ENCODE measurements at regions not wholly inside any gene's neighbourhood (a gene's known extent, or its start where the extent isn't known, plus 50 kb on each side); places are given as distances from the start of the nearest gene placed in this dataset.

GRCh38 chr12:68508576-68508975, 102.1 kb upstream of the RAP1B start:
- Histone ChIP-seq H3K36me3 (ENCODE audit: control insufficient read depth in 5 of 5, insufficient read depth in 5 of 5, low read length in 5 of 5) (no peaks in the 10 kb centered on the region), H3K9ac (ENCODE audit: low read length in 5 of 5) (no peak overlapping the region), H3K9me3 (ENCODE audit: control insufficient read depth in 5 of 5, low read length in 5 of 5) (no peaks in the 10 kb centered on the region), H3K27ac (ENCODE audit: low read depth, low read length) (no peak overlapping the region), H3K27me3 (ENCODE audit: control insufficient read depth in 5 of 5, insufficient read depth in 4 of 5, low read length in 5 of 5) (no peaks in the 10 kb centered on the region), H3K4me3 (ENCODE audit: low read depth in 1 of 5, low read length in 5 of 5) (no peak overlapping the region), H3K4me1 (ENCODE audit: control insufficient read depth in 5 of 5, insufficient read depth in 5 of 5, low read length in 5 of 5) (no peaks in the 10 kb centered on the region)

GRCh38 chr12:68509242-68509641, 101.5 kb upstream of the RAP1B start:
- Histone ChIP-seq H3K4me3 (ENCODE audit: low read depth in 1 of 5, low read length in 5 of 5) (no peak overlapping the region), H3K27ac (ENCODE audit: low read depth, low read length) (no peak overlapping the region), H3K9me3 (ENCODE audit: control insufficient read depth in 5 of 5, low read length in 5 of 5) (no peaks in the 10 kb centered on the region), H3K36me3 (ENCODE audit: control insufficient read depth in 5 of 5, insufficient read depth in 5 of 5, low read length in 5 of 5) (no peaks in the 10 kb centered on the region), H3K27me3 (ENCODE audit: control insufficient read depth in 5 of 5, insufficient read depth in 4 of 5, low read length in 5 of 5) (no peaks in the 10 kb centered on the region), H3K9ac (ENCODE audit: low read length in 5 of 5) (no peak overlapping the region), H3K4me1 (ENCODE audit: control insufficient read depth in 5 of 5, insufficient read depth in 5 of 5, low read length in 5 of 5) (no peaks in the 10 kb centered on the region)

GRCh38 chr12:68510397-68510796, 100.3 kb upstream of the RAP1B start:
- H3K27me3 ChIP-seq (ENCODE audit: control insufficient read depth in 5 of 5, insufficient read depth in 4 of 5, low read length in 5 of 5): no peaks in the 10 kb centered on the region
- no peak overlapping the region for H3K4me3 ChIP-seq (ENCODE audit: low read depth in 1 of 5, low read length in 5 of 5)
- no peak overlapping the region for H3K27ac ChIP-seq (ENCODE audit: low read depth, low read length)
- no peaks in the 10 kb centered on the region for H3K36me3 ChIP-seq (ENCODE audit: control insufficient read depth in 5 of 5, insufficient read depth in 5 of 5, low read length in 5 of 5)
- no peaks in the 10 kb centered on the region for H3K4me1 ChIP-seq (ENCODE audit: control insufficient read depth in 5 of 5, insufficient read depth in 5 of 5, low read length in 5 of 5)
- no peaks in the 10 kb centered on the region for H3K9me3 ChIP-seq (ENCODE audit: control insufficient read depth in 5 of 5, low read length in 5 of 5)
- no peak overlapping the region for H3K9ac ChIP-seq (ENCODE audit: low read length in 5 of 5)

GRCh38 chr12:68514807-68515411, 95.8 kb upstream of the RAP1B start:
- Histone ChIP-seq H3K4me1 (ENCODE audit: control insufficient read depth in 5 of 5, insufficient read depth in 5 of 5, low read length in 5 of 5) (no peaks in the 10 kb centered on the region), H3K36me3 (ENCODE audit: control insufficient read depth in 5 of 5, insufficient read depth in 5 of 5, low read length in 5 of 5) (no peaks in the 10 kb centered on the region), H3K27ac (ENCODE audit: low read depth, low read length) (no peak overlapping the region), H3K9me3 (ENCODE audit: control insufficient read depth in 5 of 5, low read length in 5 of 5) (no peaks in the 10 kb centered on the region), H3K9ac (ENCODE audit: low read length in 5 of 5) (no peak overlapping the region), H3K27me3 (ENCODE audit: control insufficient read depth in 5 of 5, insufficient read depth in 4 of 5, low read length in 5 of 5) (no peaks in the 10 kb centered on the region), H3K4me3 (ENCODE audit: low read depth in 1 of 5, low read length in 5 of 5) (no peak overlapping the region)

GRCh38 chr12:68515793-68516192, 94.9 kb upstream of the RAP1B start:
- Histone ChIP-seq H3K9me3 (ENCODE audit: control insufficient read depth in 5 of 5, low read length in 5 of 5) (no peaks in the 10 kb centered on the region), H3K9ac (ENCODE audit: low read length in 5 of 5) (no peak overlapping the region), H3K36me3 (ENCODE audit: control insufficient read depth in 5 of 5, insufficient read depth in 5 of 5, low read length in 5 of 5) (no peaks in the 10 kb centered on the region), H3K27me3 (ENCODE audit: control insufficient read depth in 5 of 5, insufficient read depth in 4 of 5, low read length in 5 of 5) (no peaks in the 10 kb centered on the region), H3K27ac (ENCODE audit: low read depth, low read length) (no peak overlapping the region), H3K4me1 (ENCODE audit: control insufficient read depth in 5 of 5, insufficient read depth in 5 of 5, low read length in 5 of 5) (no peaks in the 10 kb centered on the region), H3K4me3 (ENCODE audit: low read depth in 1 of 5, low read length in 5 of 5) (no peak overlapping the region)

- H3K36me3 ChIP-seq (ENCODE audit: control insufficient read depth in 5 of 5, insufficient read depth in 5 of 5, low read length in 5 of 5): no peaks in the 10 kb centered on the region
These were observed 89.3 kb upstream of the RAP1B start for GRCh38 chr12:68521321-68521839.

GRCh38 chr12:68521848-68522502, 88.7 kb upstream of the RAP1B start:
- H3K9ac ChIP-seq (ENCODE audit: low read length in 5 of 5): peak overlapping the region in 1 of 5 donors; percentile 26
- no peak overlapping the region for H3K4me3 ChIP-seq (ENCODE audit: low read depth in 1 of 5, low read length in 5 of 5)
- H3K4me1 ChIP-seq (ENCODE audit: control insufficient read depth in 5 of 5, insufficient read depth in 5 of 5, low read length in 5 of 5): peaks cover 0 to 14% (median 7%) of the 10 kb centered on the region in 5 donors
- peak overlapping the region; percentile 54 for H3K27ac ChIP-seq (ENCODE audit: low read depth, low read length)
- H3K9me3 ChIP-seq (ENCODE audit: control insufficient read depth in 5 of 5, low read length in 5 of 5): peaks cover 0 to 2% (median 0%) of the 10 kb centered on the region in 5 donors
- no peaks in the 10 kb centered on the region for H3K27me3 ChIP-seq (ENCODE audit: control insufficient read depth in 5 of 5, insufficient read depth in 4 of 5, low read length in 5 of 5)
- no peaks in the 10 kb centered on the region for H3K36me3 ChIP-seq (ENCODE audit: control insufficient read depth in 5 of 5, insufficient read depth in 5 of 5, low read length in 5 of 5)

More at GRCh38 chr12:68521321-68521839, 89.3 kb upstream of the RAP1B start:
- Histone ChIP-seq H3K9me3 (ENCODE audit: control insufficient read depth in 5 of 5, low read length in 5 of 5) (peaks cover 0 to 2% (median 0%) of the 10 kb centered on the region in 5 donors), H3K4me3 (ENCODE audit: low read depth in 1 of 5, low read length in 5 of 5) (no peak overlapping the region), H3K9ac (ENCODE audit: low read length in 5 of 5) (peak overlapping the region in 1 of 5 donors; percentile 26), H3K27me3 (ENCODE audit: control insufficient read depth in 5 of 5, insufficient read depth in 4 of 5, low read length in 5 of 5) (no peaks in the 10 kb centered on the region), H3K4me1 (ENCODE audit: control insufficient read depth in 5 of 5, insufficient read depth in 5 of 5, low read length in 5 of 5) (peaks cover 0 to 14% (median 7%) of the 10 kb centered on the region in 5 donors), H3K27ac (ENCODE audit: low read depth, low read length) (peak overlapping the region; percentile 54)

GRCh38 chr12:68529466-68529865, 81.2 kb upstream of the RAP1B start:
- Histone ChIP-seq H3K9me3 (ENCODE audit: control insufficient read depth in 5 of 5, low read length in 5 of 5) (peaks cover 0 to 2% (median 0%) of the 10 kb centered on the region in 5 donors), H3K4me3 (ENCODE audit: low read depth in 1 of 5, low read length in 5 of 5) (no peak overlapping the region), H3K9ac (ENCODE audit: low read length in 5 of 5) (no peak overlapping the region), H3K4me1 (ENCODE audit: control insufficient read depth in 5 of 5, insufficient read depth in 5 of 5, low read length in 5 of 5) (peaks cover 3 to 20% (median 17%) of the 10 kb centered on the region in 5 donors), H3K36me3 (ENCODE audit: control insufficient read depth in 5 of 5, insufficient read depth in 5 of 5, low read length in 5 of 5) (no peaks in the 10 kb centered on the region), H3K27ac (ENCODE audit: low read depth, low read length) (no peak overlapping the region), H3K27me3 (ENCODE audit: control insufficient read depth in 5 of 5, insufficient read depth in 4 of 5, low read length in 5 of 5) (no peaks in the 10 kb centered on the region)

- no peak overlapping the region for H3K27ac ChIP-seq (ENCODE audit: low read depth, low read length)
- peaks cover 3 to 20% (median 17%) of the 10 kb centered on the region in 5 donors for H3K4me1 ChIP-seq (ENCODE audit: control insufficient read depth in 5 of 5, insufficient read depth in 5 of 5, low read length in 5 of 5)
- H3K9ac ChIP-seq (ENCODE audit: low read length in 5 of 5): no peak overlapping the region
- H3K27me3 ChIP-seq (ENCODE audit: control insufficient read depth in 5 of 5, insufficient read depth in 4 of 5, low read length in 5 of 5): no peaks in the 10 kb centered on the region
- no peak overlapping the region for H3K4me3 ChIP-seq (ENCODE audit: low read depth in 1 of 5, low read length in 5 of 5)
- H3K9me3 ChIP-seq (ENCODE audit: control insufficient read depth in 5 of 5, low read length in 5 of 5): peaks cover 0 to 2% (median 0%) of the 10 kb centered on the region in 5 donors
- H3K36me3 ChIP-seq (ENCODE audit: control insufficient read depth in 5 of 5, insufficient read depth in 5 of 5, low read length in 5 of 5): no peaks in the 10 kb centered on the region
These were observed 80.8 kb upstream of the RAP1B start for GRCh38 chr12:68529869-68530268.

GRCh38 chr12:68530299-68530698, 80.4 kb upstream of the RAP1B start:
- H3K9ac ChIP-seq (ENCODE audit: low read length in 5 of 5): no peak overlapping the region
- no peaks in the 10 kb centered on the region for H3K27me3 ChIP-seq (ENCODE audit: control insufficient read depth in 5 of 5, insufficient read depth in 4 of 5, low read length in 5 of 5)
- peaks cover 0 to under 1% (median 0%) of the 10 kb centered on the region in 5 donors for H3K9me3 ChIP-seq (ENCODE audit: control insufficient read depth in 5 of 5, low read length in 5 of 5)
- H3K4me1 ChIP-seq (ENCODE audit: control insufficient read depth in 5 of 5, insufficient read depth in 5 of 5, low read length in 5 of 5): peaks cover 3 to 20% (median 17%) of the 10 kb centered on the region in 5 donors
- no peak overlapping the region for H3K4me3 ChIP-seq (ENCODE audit: low read depth in 1 of 5, low read length in 5 of 5)
- H3K36me3 ChIP-seq (ENCODE audit: control insufficient read depth in 5 of 5, insufficient read depth in 5 of 5, low read length in 5 of 5): no peaks in the 10 kb centered on the region
- H3K27ac ChIP-seq (ENCODE audit: low read depth, low read length): no peak overlapping the region

Measured in subcutaneous abdominal adipose tissue (tissue), 5 donors.